IMR-90 (cell line): ENCODE measurements at regions not wholly inside any gene's neighbourhood (a gene's known extent, or its start where the extent isn't known, plus 50 kb on each side); places are given as distances from the start of the nearest gene placed in this dataset.
A peak's percentile ranks its signal among the peaks of the same experiment; 100 is the strongest.

ENCODE experiments used
- ATAC-seq: fragments of 200-7000 bp; cut with Tn5 transposase; 2 replicates; pipeline ENCODE4 v1.9.1; 2020; ENCODE audit warnings: low read depth, mild to moderate bottlenecking, moderate library complexity
- BruUV-seq: library from RNA; stranded (reverse); fragments of 400-500 nt; replicated peaks from 2 replicates; lab custom pipeline; 2021; lab: Mats Ljungman, UMichigan
- CTCF ChIA-PET: fragments of 300-600 bp; formaldehyde crosslinking; extraction: SDS; loops from one replicate; lab custom pipeline; 2021; ENCODE audit warnings: antibody characterized with exemption; lab: Yijun Ruan, JAX
- POLR2A ChIA-PET: fragments of 300-600 bp; sonication (Branson Sonifier 250); formaldehyde crosslinking; loops from one replicate; lab custom pipeline; 2022; ENCODE audit warnings: antibody characterized with exemption; ENCODE audit not compliant: unreplicated experiment; lab: Charles Lee
- DNase-seq: peaks from one replicate; pipeline ENCODE4 v3.0.0; 2013
- H2AFZ ChIP-seq: replicated peaks from 2 replicates; pipeline ENCODE3; 2013; ENCODE audit warnings: low read length, mild to moderate bottlenecking; ENCODE audit not compliant: poor library complexity
- H2AK5ac ChIP-seq: 2 replicates; pipeline ENCODE4 v1.6.1; 2013; ENCODE audit warnings: low read depth, low read length, inconsistent platforms
- H2AK9ac ChIP-seq: replicated peaks from 2 replicates; pipeline ENCODE3; 2013; ENCODE audit warnings: mild to moderate bottlenecking, low read depth, low read length, moderate library complexity; ENCODE audit not compliant: poor library complexity
- H2BK120ac ChIP-seq: 2 replicates; pipeline ENCODE4 v1.6.1; 2013; ENCODE audit warnings: low read depth, low read length, inconsistent platforms
- H2BK15ac ChIP-seq: 3 replicates; pipeline ENCODE4 v1.6.1; 2013; ENCODE audit warnings: low read depth, low read length, inconsistent platforms
- H2BK20ac ChIP-seq: 2 replicates; pipeline ENCODE4 v1.6.1; 2013; ENCODE audit warnings: low read depth, mild to moderate bottlenecking, inconsistent platforms, low read length, moderate library complexity
- H2BK5ac ChIP-seq: 2 replicates; pipeline ENCODE4 v1.6.1; 2013; ENCODE audit warnings: mild to moderate bottlenecking, low read depth, low read length, inconsistent platforms; ENCODE audit not compliant: poor library complexity, severe bottlenecking
- H3K14ac ChIP-seq: replicated peaks from 2 replicates; pipeline ENCODE4 v1.6.1; 2013; ENCODE audit warnings: low read depth, low read length, inconsistent platforms
- H3K18ac ChIP-seq: 2 replicates; pipeline ENCODE4 v1.6.1; 2013; ENCODE audit warnings: low read depth, low read length, control low read depth
- H3K23ac ChIP-seq: 2 replicates; pipeline ENCODE4 v1.6.1; 2013; ENCODE audit warnings: low read depth, low read length, inconsistent platforms
- H3K27ac ChIP-seq: 2 replicates; pipeline ENCODE4 v1.5.1; 2013; ENCODE audit warnings: mild to moderate bottlenecking, control low read depth, low read length; ENCODE audit not compliant: insufficient read depth
- H3K27me3 ChIP-seq: 2 replicates; pipeline ENCODE4 v1.6.1; 2013; ENCODE audit warnings: low read length; ENCODE audit not compliant: control insufficient read depth, insufficient read depth
- H3K36me3 ChIP-seq: 2 replicates; pipeline ENCODE4 v1.6.1; 2013; ENCODE audit warnings: low read length, mixed read lengths; ENCODE audit not compliant: control insufficient read depth, insufficient read depth
- H3K4ac ChIP-seq: 2 replicates; pipeline ENCODE4 v1.6.1; 2013; ENCODE audit warnings: low read depth, low read length, inconsistent platforms
- H3K4me1 ChIP-seq: 2 replicates; pipeline ENCODE4 v1.6.1; 2013; ENCODE audit warnings: low read length, mixed read lengths; ENCODE audit not compliant: control insufficient read depth, insufficient read depth
- H3K4me2 ChIP-seq: 2 replicates; pipeline ENCODE4 v1.6.1; 2013; ENCODE audit warnings: low read depth, mild to moderate bottlenecking, control low read depth, low read length, moderate library complexity
- H3K4me3 ChIP-seq: 2 replicates; pipeline ENCODE4 v1.5.1; 2013; ENCODE audit warnings: low read depth, mild to moderate bottlenecking, control low read depth, low read length, moderate library complexity; ENCODE audit not compliant: insufficient read depth
- H3K56ac ChIP-seq: 2 replicates; pipeline ENCODE4 v1.6.1; 2013; ENCODE audit warnings: low read length, inconsistent platforms; ENCODE audit not compliant: insufficient read depth; ENCODE audit errors: extremely low read depth
- H3K79me1 ChIP-seq, 2 experiments: 2 replicates each; pipeline ENCODE4 v1.6.1; 2013; ENCODE audit warnings: low read length in 2 of 2, inconsistent platforms in 1 of 2, low read depth in 1 of 2
- H3K9ac ChIP-seq: 2 replicates; pipeline ENCODE4 v1.6.1; 2013; ENCODE audit warnings: low read depth, low read length, control low read depth
- H3K9me1 ChIP-seq: 2 replicates; pipeline ENCODE4 v1.6.1; 2013; ENCODE audit warnings: low read length, inconsistent platforms; ENCODE audit not compliant: insufficient read depth
- H3K9me3 ChIP-seq: 2 replicates; pipeline ENCODE4 v1.6.1; 2013; ENCODE audit warnings: low read length; ENCODE audit not compliant: control insufficient read depth, insufficient read depth
- H4K20me1 ChIP-seq: 2 replicates; pipeline ENCODE4 v1.6.1; 2013; ENCODE audit warnings: low read length, inconsistent platforms; ENCODE audit not compliant: insufficient read depth
- H4K5ac ChIP-seq: 2 replicates; pipeline ENCODE4 v1.6.1; 2013; ENCODE audit warnings: mild to moderate bottlenecking, low read depth, low read length, control low read depth
- H4K8ac ChIP-seq, 2 experiments: 2 replicates each; pipeline ENCODE4 v1.6.1; 2013; ENCODE audit warnings: low read depth in 2 of 2, low read length in 2 of 2, control low read depth in 1 of 2, inconsistent platforms in 1 of 2
- H4K91ac ChIP-seq: 2 replicates; pipeline ENCODE4 v1.6.1; 2013; ENCODE audit warnings: low read depth, low read length, inconsistent platforms; ENCODE audit not compliant: insufficient read depth
- BHLHE40 ChIP-seq: fragments of 150-350 bp; IDR thresholded peaks from 2 replicates; pipeline ENCODE4 v1.6.1; 2016; ENCODE audit warnings: mild to moderate bottlenecking, low read depth, low read length
- CTCF ChIP-seq: conservative IDR thresholded peaks from 2 replicates; pipeline ENCODE4 v1.5.1; 2012; ENCODE audit warnings: mild to moderate bottlenecking, low read depth, low read length, improper control_type of control experiment
- RAD21 ChIP-seq: IDR thresholded peaks from 2 replicates; pipeline ENCODE4 v1.6.1; 2012; ENCODE audit warnings: low read length, improper control_type of control experiment
- SMC3 ChIP-seq: fragments of 150-350 bp; IDR thresholded peaks from 2 replicates; pipeline ENCODE4 v1.6.1; 2016; ENCODE audit warnings: low read depth, mild to moderate bottlenecking, antibody characterized with exemption, low read length, moderate library complexity
- WGBS, 2 experiments: methylation state at CpG; one replicate each; pipeline versions ENCODE4 v1.1.5 to v1.1.7; 2013; ENCODE audit warnings: missing lambda C conversion rate in 2 of 2; ENCODE audit not compliant: insufficient read length in 1 of 2; ENCODE audit errors: extremely low coverage in 2 of 2; 5-methylcytosine and 5-hydroxymethylcytosine counted together
- dilution Hi-C: fragments of 300-500 bp; cut with HindIII; formaldehyde crosslinking; loops from one replicate; pipeline ENCODE4 v1.14.3; 2018; ENCODE audit warnings: low sequenced_read_pairs; ENCODE audit not compliant: unreplicated experiment
- in situ Hi-C: fragments of 300-500 bp; cut with MboI; formaldehyde crosslinking; loops from 3 replicates; pipeline ENCODE4 v1.14.3; 2019; ENCODE audit warnings: low sequenced_read_pairs, inconsistent platforms, mixed read lengths
- intact Hi-C: fragments of 100-400 bp; cut with micrococcal nuclease; formaldehyde crosslinking; loops from 2 replicates; pipeline ENCODE4 v1.10.0; 2022

GRCh38 chr15:77541421-77542181 is 91.1 kb downstream of the LINGO1 start (continued):
- no peak for TF ChIP-seq BHLHE40

- TF ChIP-seq RAD21 (no peak), SMC3 (no peak), CTCF (no peak)
- H3K9me1 ChIP-seq: peaks cover under 1% of the 10 kb centered on the region; the same call in 1 of the 2 replicates
- H4K91ac ChIP-seq: no peak overlapping the region
- no peak for DNase-seq
- no peak overlapping the region for H3K4me3 ChIP-seq
- H3K23ac ChIP-seq: no peak overlapping the region
- H4K5ac ChIP-seq: no peak overlapping the region
- no peaks in the 10 kb centered on the region for H4K20me1 ChIP-seq
- peaks cover 7% of the 10 kb centered on the region; the same call in 1 of the 2 replicates for H3K27me3 ChIP-seq
- H4K8ac ChIP-seq: no peak overlapping the region
- peaks cover 11% of the 10 kb centered on the region for H3K4me1 ChIP-seq
- no peak overlapping the region for H2BK120ac ChIP-seq
- H3K4ac ChIP-seq: no peak overlapping the region
- dilution Hi-C loops (no loop called here), in situ Hi-C loops (loop anchor here (5.0 to 10.0 kb wide), 2 partner anchors 423 to 516 kb away; no protein-coding TSS in a partner anchor), intact Hi-C loops (no loop called here)
- no TSS peak for BruUV-seq
- H3K36me3 ChIP-seq: no peaks in the 10 kb centered on the region
- no peak overlapping the region for H3K27ac ChIP-seq
- no peak overlapping the region for H3K4me2 ChIP-seq
- ATAC-seq: no peak
- H3K9ac ChIP-seq: no peak overlapping the region
- H2BK20ac ChIP-seq: no peak overlapping the region
- H2AK5ac ChIP-seq: 0 out of 2 replicates have a peak overlapping the region, but pooled peaks have one; percentile 14
- ChIA-PET CTCF (interaction anchor here (1.9 kb wide), 1 partner anchor 43 kb away, joined by 4 read pairs; no protein-coding TSS in a partner anchor), POLR2A (no interaction called here)
- H2AFZ ChIP-seq: no peak overlapping the region
- no peaks in the 10 kb centered on the region for H3K79me1 ChIP-seq
- no peak overlapping the region for H2AK9ac ChIP-seq
- H3K56ac ChIP-seq: no peak overlapping the region
- WGBS, 2 experiments: 78% methylated on average over 6 of the region's 13 CpGs; no CpG with 5 or more reads in 1 of the 2 experiments
- H2BK5ac ChIP-seq: no peak overlapping the region
- no peaks in the 10 kb centered on the region for H3K9me3 ChIP-seq
- no peak overlapping the region for H3K18ac ChIP-seq
- no peak overlapping the region for H2BK15ac ChIP-seq
- no peak overlapping the region for H3K14ac ChIP-seq
Observed at GRCh38 chr15:77540312-77541060, 92.2 kb downstream of the LINGO1 start.
